Suprapubic skin (tissue), 4 donors: ENCODE measurements at regions not wholly inside any gene's neighbourhood (a gene's known extent, or its start where the extent isn't known, plus 50 kb on each side); places are given as distances from the start of the nearest gene placed in this dataset.

Experiments used
- EP300 ChIP-seq: sonication (generic); formaldehyde crosslinking; IDR thresholded peaks from one replicate; pipeline ENCODE4 v1.6.1; 2017; ENCODE audit warnings: antibody characterized with exemption
- POLR2A ChIP-seq, 2 donors: fragments of 450-650 bp; IDR thresholded peaks; one replicate each; pipeline ENCODE4 v1.6.1; 2017; ENCODE audit warnings: antibody characterized with exemption in 2 of 2, mild to moderate bottlenecking in 2 of 2, moderate library complexity in 2 of 2
- POLR2AphosphoS5 ChIP-seq, 3 donors: sonication (generic); formaldehyde crosslinking; IDR thresholded peaks; one replicate each; pipeline ENCODE4 v1.6.1; 2017; ENCODE audit warnings: antibody characterized with exemption in 3 of 3
- TF ChIP-seq, protein P1 (sequence below), 2 donors: fragments of 200-600 bp in 1 of 2; fragments of 450-650 bp in 1 of 2; sonication (generic) in 1 of 2; IDR thresholded peaks; one replicate each; pipeline ENCODE4 v1.5.1; 2016 to 2019; ENCODE audit warnings: antibody characterized with exemption in 2 of 2, mild to moderate bottlenecking in 1 of 2, moderate library complexity in 1 of 2

DNA sequence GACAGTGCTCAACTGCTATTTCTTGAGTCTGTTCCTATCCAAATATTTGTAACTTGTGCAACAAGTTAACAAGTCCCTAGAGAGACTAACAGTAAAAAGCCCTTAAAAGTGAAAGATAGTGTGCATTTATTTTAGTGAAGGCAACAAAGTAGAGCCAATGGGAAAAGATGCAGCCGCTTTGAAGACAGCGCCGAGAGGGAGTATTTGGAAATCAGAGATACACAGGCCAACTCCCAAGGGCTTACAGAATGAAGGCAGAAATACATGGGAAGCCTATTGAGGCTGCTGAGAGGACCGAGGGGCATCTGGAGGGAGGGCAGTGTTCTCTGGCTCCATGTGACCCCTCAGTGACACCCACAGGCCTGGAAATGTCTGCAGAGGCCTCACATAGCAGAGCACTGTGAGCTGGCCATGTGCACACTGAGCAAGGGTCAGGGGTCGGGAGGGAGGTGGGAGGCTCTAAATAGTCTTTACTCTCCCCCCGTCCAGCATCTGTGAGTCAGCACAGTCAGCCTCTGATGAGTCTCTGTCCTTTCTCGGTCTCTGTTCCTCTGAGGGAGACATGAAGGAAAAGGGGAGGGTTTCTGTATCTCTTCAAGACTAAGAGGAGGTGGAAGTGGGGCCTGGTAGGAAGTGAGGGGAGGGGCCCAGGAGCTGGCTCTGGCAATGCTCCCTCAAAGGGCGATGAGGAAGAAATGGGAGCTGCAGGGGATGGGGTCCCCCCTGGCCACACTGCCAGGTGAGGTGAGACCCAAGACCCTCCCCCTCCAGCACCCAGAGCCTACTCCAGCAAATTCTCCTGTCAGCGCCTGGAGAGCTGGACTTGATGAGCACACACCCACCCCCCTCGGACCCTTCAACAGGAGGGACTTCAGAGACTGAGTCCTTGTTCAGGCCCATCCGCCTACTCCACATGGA is 133.6 kb downstream of the SP3 start:
- TF ChIP-seq, protein P1, sequence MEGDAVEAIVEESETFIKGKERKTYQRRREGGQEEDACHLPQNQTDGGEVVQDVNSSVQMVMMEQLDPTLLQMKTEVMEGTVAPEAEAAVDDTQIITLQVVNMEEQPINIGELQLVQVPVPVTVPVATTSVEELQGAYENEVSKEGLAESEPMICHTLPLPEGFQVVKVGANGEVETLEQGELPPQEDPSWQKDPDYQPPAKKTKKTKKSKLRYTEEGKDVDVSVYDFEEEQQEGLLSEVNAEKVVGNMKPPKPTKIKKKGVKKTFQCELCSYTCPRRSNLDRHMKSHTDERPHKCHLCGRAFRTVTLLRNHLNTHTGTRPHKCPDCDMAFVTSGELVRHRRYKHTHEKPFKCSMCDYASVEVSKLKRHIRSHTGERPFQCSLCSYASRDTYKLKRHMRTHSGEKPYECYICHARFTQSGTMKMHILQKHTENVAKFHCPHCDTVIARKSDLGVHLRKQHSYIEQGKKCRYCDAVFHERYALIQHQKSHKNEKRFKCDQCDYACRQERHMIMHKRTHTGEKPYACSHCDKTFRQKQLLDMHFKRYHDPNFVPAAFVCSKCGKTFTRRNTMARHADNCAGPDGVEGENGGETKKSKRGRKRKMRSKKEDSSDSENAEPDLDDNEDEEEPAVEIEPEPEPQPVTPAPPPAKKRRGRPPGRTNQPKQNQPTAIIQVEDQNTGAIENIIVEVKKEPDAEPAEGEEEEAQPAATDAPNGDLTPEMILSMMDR (IDR thresholded peaks at IDR 0.05): no peak
- TF ChIP-seq POLR2A (IDR thresholded peaks at IDR 0.05) (no peak), EP300 (no peak), POLR2AphosphoS5 (IDR thresholded peaks at IDR 0.05) (no peak)
